ENCODE measurements at regions not wholly inside any gene's neighbourhood (a gene's known extent, or its start where the extent isn't known, plus 50 kb on each side); places are given as distances from the start of the nearest gene placed in this dataset.

DNA sequence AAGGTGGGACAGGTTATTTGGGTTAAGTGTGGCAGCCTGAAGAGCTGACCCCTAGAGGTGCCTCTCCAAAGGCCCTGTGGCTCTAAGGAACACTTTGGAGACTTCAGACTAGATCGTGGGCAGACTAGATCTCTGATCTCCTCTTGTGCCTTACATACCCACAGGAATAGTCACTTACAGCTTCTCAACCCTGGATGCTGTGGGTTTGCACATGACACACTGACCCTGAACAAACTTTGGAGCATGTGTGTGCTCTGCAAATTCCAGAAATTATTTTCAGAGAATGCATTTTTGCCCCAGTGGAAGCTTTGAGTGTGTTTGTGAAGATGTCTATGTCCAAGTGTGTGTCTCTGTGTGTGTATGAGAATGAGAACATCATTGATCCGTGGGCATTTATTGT lies 119.6 kb downstream of the EMX2 start:
- TF ChIP-seq POLR2A (IDR thresholded peaks at IDR 0.05), result no peak
- TF ChIP-seq, protein P1, sequence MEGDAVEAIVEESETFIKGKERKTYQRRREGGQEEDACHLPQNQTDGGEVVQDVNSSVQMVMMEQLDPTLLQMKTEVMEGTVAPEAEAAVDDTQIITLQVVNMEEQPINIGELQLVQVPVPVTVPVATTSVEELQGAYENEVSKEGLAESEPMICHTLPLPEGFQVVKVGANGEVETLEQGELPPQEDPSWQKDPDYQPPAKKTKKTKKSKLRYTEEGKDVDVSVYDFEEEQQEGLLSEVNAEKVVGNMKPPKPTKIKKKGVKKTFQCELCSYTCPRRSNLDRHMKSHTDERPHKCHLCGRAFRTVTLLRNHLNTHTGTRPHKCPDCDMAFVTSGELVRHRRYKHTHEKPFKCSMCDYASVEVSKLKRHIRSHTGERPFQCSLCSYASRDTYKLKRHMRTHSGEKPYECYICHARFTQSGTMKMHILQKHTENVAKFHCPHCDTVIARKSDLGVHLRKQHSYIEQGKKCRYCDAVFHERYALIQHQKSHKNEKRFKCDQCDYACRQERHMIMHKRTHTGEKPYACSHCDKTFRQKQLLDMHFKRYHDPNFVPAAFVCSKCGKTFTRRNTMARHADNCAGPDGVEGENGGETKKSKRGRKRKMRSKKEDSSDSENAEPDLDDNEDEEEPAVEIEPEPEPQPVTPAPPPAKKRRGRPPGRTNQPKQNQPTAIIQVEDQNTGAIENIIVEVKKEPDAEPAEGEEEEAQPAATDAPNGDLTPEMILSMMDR (IDR thresholded peaks at IDR 0.05), result no peak

Data from lower leg skin (tissue), 3 donors.